Fibroblast of skin of abdomen (primary cell): ENCODE measurements at regions not wholly inside any gene's neighbourhood (a gene's known extent, or its start where the extent isn't known, plus 50 kb on each side); places are given as distances from the start of the nearest gene placed in this dataset.
"Not testable (repeated sequence)": the region's sequence is repeated elsewhere in the genome, so short reads cannot be mapped to it uniquely, and the experiment has no call there.

Experiments
- DNase-seq: peaks from one replicate; pipeline ENCODE4 v3.0.0-alpha.2; 2013

DNA sequence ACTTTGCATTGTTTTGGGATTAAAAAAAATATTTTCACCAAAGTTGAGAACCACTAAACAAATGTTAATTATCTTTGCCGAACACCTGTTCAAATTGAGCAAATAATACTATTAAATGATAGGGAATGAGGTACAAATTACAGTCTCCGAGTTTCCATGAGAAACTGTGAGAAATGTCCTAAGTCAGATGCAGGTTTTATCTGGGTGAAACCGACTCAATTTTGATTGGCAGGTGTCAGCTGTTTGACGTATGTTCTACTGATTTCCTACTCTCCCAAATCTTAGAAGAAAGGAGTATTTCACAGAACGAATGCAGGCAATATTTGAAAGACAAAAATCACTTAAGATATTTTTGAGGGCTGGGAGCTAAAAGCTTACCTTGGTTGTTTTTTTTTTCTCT, 622.0 kb upstream of the GOT2 start:
- DNase-seq = no peak

GRCh38 chr16:59355704-59356103, 621.6 kb upstream of the GOT2 start:
- no peak for DNase-seq

DNA sequence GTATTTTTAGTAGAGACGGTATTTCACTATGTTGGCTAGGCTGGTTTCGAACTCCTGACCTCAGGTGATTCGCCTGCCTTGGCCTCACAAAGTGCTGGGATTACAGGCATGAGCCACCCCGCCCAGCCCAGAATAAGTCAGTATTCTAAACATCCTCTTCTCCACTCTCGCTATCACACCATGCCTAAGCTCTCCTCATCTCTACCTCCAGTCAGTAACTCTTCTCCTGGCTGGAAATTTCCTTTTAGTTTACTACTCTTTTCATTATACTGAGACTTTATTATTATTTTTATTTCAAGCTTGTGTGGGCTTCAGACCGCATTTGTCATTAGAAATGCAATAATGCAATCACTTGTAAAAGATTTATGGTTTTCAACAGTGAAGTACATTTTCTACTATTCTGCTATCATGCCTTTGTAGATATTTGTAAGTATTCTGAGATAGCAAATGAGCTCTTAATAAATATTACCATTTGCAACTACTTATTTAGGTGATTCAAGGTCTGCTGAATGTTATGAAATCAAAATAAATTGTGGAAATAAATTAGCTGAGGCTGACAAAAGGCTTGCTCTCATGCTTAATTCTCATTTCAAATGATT, 617.3 kb upstream of the GOT2 start:
- no peak for DNase-seq

DNA sequence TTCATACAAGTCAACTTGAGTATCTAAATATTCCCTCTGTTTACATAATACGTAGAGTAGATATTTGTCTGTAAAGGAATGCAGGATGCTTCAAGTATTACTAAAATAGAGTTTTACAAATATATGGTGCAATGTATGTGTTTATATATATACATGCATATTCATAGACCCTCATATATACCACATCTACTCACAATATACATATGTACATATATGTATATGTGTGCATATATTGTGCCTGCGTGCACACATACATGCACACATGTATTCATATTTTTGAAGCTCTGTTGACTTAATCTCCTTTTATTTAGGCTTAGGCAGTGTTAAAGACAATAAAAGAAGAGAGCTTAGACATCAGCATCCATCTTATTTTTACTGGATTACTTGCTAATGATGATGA, 616.6 kb upstream of the GOT2 start:
- DNase-seq = no peak

- no peak for DNase-seq
Measured at GRCh38 chr16:59342669-59343068, 608.6 kb upstream of the GOT2 start.

DNA sequence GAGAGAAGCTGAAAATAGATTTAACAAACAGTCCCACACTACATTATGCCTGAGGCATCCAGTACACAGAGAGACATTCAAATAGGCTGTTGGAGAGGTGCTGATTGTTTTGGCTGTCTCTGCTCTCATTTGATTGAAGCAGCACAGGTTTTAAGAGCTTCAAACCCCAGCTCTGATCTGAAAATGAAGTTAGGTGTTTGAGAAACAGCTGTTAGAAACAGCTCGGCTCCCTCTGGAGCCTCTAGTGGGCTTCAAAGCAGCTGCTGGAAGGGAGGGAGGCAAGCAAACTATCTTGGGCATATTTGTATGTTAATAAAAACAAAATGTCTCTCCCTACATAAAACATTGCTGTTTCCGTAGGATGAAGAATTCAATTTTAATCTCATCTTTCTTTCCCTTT, 607.3 kb upstream of the GOT2 start:
- DNase-seq = peak; percentile 3

- DNase-seq = no peak
Measured at GRCh38 chr16:59339871-59340270, 605.8 kb upstream of the GOT2 start.

GRCh38 chr16:59336136-59336695, 602.1 kb upstream of the GOT2 start:
- no peak for DNase-seq

DNA sequence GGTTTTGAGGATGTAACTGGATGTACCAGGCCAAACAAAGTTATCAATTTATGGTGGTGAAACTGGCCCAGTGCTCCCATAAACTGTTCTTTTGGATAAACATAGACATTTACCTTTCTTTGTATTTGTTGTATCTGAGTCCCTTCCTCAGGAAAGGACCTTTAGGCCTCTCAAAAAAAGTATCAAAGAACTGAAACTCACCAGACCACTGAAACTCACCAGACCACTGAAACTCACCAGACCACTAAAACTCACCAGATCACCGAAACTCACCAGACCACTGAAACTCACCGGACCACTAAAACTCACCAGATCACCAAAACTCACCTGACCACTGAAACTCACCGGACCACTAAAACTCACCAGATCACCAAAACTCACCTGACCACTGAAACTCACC, 597.6 kb upstream of the GOT2 start:
- DNase-seq = not testable (repeated sequence)

GRCh38 chr16:59330019-59330670, 596.0 kb upstream of the GOT2 start:
- DNase-seq = peak; percentile 78

DNA sequence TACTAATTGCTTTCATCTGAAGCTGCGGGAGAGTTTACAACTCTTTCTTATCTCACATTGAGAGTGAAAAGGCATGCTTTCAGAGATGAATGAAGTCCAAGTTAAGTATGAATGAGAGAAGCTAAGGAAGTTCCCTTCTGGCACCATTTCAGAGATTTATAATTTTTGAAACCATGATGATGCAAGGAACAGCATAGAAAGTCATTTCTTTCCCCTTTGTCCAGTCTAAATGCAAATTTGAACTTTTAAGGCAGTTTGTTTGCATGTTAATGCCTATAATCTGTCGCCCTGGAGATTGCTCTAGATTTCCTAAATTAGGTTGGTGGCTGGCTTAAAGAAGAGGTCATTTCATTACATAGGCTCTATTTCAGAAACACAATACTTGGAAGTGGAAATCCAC, 594.8 kb upstream of the GOT2 start:
- DNase-seq = no peak

DNA sequence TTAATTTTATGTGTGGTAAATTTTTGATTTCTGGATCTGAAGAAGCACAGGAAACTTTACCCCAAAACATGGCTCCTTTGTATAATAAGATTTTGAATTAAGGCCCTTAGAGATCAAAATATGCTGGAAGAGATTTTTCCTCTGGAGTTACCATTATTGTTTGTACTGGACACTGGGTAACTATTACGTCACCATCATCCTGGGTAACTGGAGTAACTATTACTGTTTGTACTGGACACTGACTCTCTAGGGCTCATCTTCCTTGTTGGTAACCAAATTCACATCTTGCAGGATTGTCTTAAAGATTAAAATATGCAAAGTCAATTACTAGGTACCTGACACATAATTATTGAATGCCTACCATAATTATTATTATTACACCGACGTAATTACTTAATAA, 593.8 kb upstream of the GOT2 start:
- DNase-seq = no peak

DNA sequence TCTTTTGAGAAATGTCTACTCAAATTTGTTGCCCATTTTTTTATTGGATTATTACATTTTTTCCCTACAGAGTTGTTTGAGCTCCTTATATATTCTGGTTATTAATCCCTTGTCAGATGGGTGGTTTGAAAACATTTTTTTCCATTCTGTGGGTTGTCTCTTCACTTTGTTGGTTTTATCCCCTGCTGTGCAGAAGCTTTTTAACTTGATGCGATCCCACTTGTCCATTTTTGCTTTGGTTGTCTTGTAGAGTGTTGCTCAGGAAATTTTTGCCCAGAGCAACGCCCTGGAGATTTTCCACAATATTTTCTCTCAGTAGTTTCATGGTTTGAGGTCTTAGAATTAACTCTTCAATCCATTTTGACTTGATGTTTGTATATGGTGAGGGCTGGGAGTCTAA, 592.8 kb upstream of the GOT2 start:
- DNase-seq = no peak

- DNase-seq = peak; percentile 49
Measured at GRCh38 chr16:59324462-59324861, 590.3 kb upstream of the GOT2 start.

- DNase-seq = no peak
Measured at GRCh38 chr16:59320657-59321056, 586.5 kb upstream of the GOT2 start.

- DNase-seq = no peak
Measured at GRCh38 chr16:59319871-59320270, 585.8 kb upstream of the GOT2 start.

- DNase-seq = peak; percentile 14
Measured at GRCh38 chr16:59305850-59306249, 571.7 kb upstream of the GOT2 start.

DNA sequence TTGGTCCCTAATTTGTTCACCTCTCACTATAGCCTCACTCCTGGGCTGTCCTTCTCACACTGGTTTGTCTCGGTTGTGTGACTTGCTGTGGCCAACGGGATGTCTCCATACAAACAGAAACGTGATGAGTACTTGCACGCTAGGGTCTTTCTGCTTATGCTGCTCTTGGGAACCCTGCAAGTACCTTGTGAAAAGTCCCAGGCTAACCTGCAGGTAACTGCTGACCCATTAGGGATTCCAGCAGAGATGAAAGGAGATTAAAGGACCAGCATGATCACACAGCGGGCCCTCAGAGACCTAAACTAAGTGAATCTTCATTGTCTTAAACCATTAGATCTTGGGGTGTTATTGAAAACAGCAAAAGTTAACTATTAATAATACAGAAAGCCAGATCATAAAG, 562.8 kb upstream of the GOT2 start:
- no peak for DNase-seq

DNA sequence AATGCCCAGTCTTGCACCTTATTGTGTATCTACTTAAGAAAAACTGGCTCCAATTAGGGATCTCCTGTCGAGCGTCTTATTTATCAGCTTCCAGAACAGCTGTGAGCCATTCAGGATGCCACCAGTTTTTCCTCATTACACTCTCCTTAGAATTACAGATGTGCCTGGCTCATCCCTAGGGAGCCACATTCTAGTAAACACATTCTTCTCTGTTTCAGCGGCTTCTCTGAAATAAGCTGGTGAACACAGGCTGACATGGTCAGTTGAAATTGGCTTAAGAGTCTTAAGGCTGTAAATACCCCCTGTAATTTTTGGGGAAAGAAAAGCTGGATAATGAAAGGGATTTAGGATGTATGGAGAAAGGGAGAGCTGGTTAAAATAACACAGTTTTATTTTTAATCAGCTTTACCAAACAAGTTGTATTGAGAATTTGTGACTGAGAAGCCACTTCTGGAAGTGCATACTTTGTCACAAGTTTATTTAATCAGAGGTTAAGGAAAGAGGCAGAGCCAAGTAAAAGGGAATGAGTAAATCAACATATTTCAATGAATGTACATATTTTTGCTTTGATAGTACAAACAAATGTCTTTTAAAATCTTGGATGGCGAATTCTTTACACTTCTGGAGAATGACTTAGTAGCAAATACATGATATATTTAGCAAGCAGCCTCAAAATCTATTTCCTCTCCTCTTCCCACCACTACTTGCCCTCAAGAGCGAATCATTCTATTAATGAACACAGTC, 562.0 kb upstream of the GOT2 start:
- DNase-seq = peak; percentile 6

DNA sequence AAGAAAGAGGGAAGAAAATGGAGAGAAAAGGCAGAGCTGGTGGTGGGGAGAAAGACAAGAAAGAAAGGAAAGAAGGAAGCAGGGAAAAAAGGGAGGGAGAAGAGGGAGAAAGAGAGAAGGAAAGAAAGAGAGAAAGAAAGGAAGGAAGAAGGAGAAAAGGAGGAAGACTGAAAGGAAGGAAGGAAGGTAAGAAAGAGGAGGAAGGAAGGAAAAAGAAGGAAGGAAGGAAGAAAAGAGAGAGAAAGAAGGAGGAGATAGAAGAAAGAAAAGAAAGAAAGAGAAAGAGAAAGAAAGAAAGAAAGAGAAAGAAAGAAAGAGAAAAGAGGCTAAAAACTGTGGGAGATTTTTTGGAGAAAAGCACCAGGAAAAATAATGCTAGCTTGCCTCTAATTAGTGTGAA, 561.4 kb upstream of the GOT2 start:
- no peak for DNase-seq

GRCh38 chr16:59290718-59291117, 556.6 kb upstream of the GOT2 start:
- DNase-seq = no peak

- DNase-seq = no peak
Measured at GRCh38 chr16:59289151-59289550, 555.0 kb upstream of the GOT2 start.

- DNase-seq = no peak
Measured at GRCh38 chr16:59274141-59274540, 540.0 kb upstream of the GOT2 start.

DNA sequence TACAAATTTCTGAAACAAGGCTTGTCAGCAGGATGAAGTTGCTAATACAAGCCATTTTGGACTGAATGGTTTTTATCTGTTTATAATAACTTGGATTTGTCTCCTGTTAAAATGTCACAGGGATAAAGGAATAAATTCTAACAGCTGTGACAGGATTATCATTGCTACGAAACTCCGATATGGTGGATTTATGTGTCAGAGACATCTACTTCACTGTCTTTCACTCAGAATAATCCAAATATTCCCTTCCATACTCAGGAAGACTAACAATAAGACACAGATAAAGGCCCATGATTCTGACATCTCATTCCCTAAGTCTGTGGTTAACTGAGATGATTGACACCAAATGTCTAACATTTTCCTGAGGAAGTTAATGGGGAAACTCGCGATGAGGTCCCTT, 529.8 kb upstream of the GOT2 start:
- no peak for DNase-seq
